ENCODE measurements at regions not wholly inside any gene's neighbourhood (a gene's known extent, or its start where the extent isn't known, plus 50 kb on each side); places are given as distances from the start of the nearest gene placed in this dataset.

DNA sequence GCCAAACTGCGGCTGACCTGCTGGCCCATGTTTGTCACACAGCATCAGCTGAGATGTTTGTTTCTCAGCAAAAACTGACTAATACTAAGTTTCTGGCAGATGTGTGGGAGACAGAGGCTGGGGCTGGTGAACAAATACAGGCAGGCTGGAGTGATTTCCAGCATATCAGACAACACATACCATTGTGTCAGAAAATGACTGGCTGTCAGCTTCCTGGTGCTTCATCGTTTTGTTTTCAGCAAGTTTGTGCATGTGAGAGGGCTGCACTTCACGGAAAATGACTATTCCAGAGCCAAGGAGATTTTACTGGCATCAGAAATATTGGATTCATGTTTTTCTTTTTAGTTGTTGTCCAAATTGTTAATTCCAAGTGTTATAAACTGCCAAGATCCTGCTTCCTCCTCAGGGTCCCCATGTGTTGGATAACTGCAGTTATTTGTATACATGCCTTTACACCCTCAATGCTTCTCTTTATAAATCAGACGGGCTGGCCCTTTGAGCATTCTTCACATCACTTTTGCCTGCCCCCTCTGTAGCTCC lies 145.7 kb downstream of the GALC start:
- ATAC-seq (no peak), FAIRE-seq (no peak), DNase-seq (ENCODE audit: low read depth, low spot score) (no peak)
- no peaks in the 10 kb centered on the region for H4K20me1 ChIP-seq (ENCODE audit: control insufficient read depth, insufficient read depth)
- no peak overlapping the region for H3K4me3 ChIP-seq
- intact Hi-C loops (cut with micrococcal nuclease; ENCODE audit: unreplicated experiment) (no loop called here), in situ Hi-C loops (cut with MboI) (no loop called here)
- H3K36me3 ChIP-seq (ENCODE audit: control insufficient read depth in 2 of 2, insufficient read depth in 2 of 2, low read length in 1 of 2), result no peaks in the 10 kb centered on the region
- no peaks in the 10 kb centered on the region for H3K9me3 ChIP-seq (replicated peaks; ENCODE audit: control insufficient read depth, insufficient read depth, low read length)
- WGBS (ENCODE audit: insufficient coverage, insufficient replicate concordance, low lambda C conversion rate, missing lambda C conversion rate), result 18% methylated on average over 4 of the region's 4 CpGs
- TF ChIP-seq NFXL1 (IDR thresholded peaks at IDR 0.05; ENCODE audit: borderline replicate concordance) (no peak), PAX5 (IDR thresholded peaks at IDR 0.05; ENCODE audit: borderline replicate concordance, low read depth, low read length) (no peak), BHLHE40 (IDR thresholded peaks at IDR 0.05; ENCODE audit: borderline replicate concordance in 1 of 2, low read depth in 2 of 2, low read length in 1 of 2) (no peak), PAX8 (IDR thresholded peaks at IDR 0.05) (no peak), NKRF (conservative IDR thresholded peaks at IDR 0.05) (no peak), IKZF2 (IDR thresholded peaks at IDR 0.05) (no peak), PRDM15 (CRISPR knock-in tag; IDR thresholded peaks at IDR 0.05) (no peak), POU2F2 (IDR thresholded peaks at IDR 0.05; ENCODE audit: borderline replicate concordance, low read depth, low read length) (no peak)
- TF ChIP-seq, protein P1, sequence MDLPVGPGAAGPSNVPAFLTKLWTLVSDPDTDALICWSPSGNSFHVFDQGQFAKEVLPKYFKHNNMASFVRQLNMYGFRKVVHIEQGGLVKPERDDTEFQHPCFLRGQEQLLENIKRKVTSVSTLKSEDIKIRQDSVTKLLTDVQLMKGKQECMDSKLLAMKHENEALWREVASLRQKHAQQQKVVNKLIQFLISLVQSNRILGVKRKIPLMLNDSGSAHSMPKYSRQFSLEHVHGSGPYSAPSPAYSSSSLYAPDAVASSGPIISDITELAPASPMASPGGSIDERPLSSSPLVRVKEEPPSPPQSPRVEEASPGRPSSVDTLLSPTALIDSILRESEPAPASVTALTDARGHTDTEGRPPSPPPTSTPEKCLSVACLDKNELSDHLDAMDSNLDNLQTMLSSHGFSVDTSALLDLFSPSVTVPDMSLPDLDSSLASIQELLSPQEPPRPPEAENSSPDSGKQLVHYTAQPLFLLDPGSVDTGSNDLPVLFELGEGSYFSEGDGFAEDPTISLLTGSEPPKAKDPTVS (IDR thresholded peaks at IDR 0.05; ENCODE audit: low read depth, low read length), result no peak
- BruUV-seq (replicated peaks), result no TSS peak
- RAD21 ChIA-PET (ENCODE audit: unreplicated experiment), result no interaction called here
- no peaks in the 10 kb centered on the region for H3K27me3 ChIP-seq (replicated peaks in 1 of 2; ENCODE audit: control insufficient read depth in 2 of 2, insufficient read depth in 2 of 2, low read length in 1 of 2)
- CTCF ChIA-PET, result no interaction called here
- H3K9ac ChIP-seq (ENCODE audit: control insufficient read depth, insufficient read depth, low read length), result no peak overlapping the region
- SMC1A ChIA-PET (ENCODE audit: uncharacterized antibody, unreplicated experiment), result interaction anchor here (0.6 kb wide), 1 partner anchor 36 kb away, joined by 3 read pairs; no protein-coding TSS in a partner anchor
- H3K27ac ChIP-seq (ENCODE audit: control insufficient read depth, insufficient read depth), result no peak overlapping the region
- no peaks in the 10 kb centered on the region for H3K4me1 ChIP-seq (ENCODE audit: control insufficient read depth, insufficient read depth, low read length)
- no peaks in the 10 kb centered on the region for H3K79me2 ChIP-seq (ENCODE audit: control insufficient read depth, insufficient read depth, low read length)
- no peak overlapping the region for H2AFZ ChIP-seq (ENCODE audit: control insufficient read depth, low read depth, low read length)
- POLR2A ChIA-PET, result no interaction called here
- H3K4me2 ChIP-seq (ENCODE audit: control insufficient read depth, insufficient read depth), result no peak overlapping the region
